Left lung (tissue), 4 donors: ENCODE measurements at regions not wholly inside any gene's neighbourhood (a gene's known extent, or its start where the extent isn't known, plus 50 kb on each side); places are given as distances from the start of the nearest gene placed in this dataset.

Experiments used
- ATAC-seq: fragments of 200-7000 bp; cut with Tn5 transposase; one replicate; pipeline ENCODE4 v1.9.1; 2020; ENCODE audit warnings: moderate library complexity
- DNase-seq, 4 donors: peaks; one replicate each; pipeline ENCODE4 v3.0.0-alpha.2; 2013 to 2020
- H3K27ac ChIP-seq, 2 donors: fragments of 200-600 bp; sonication (generic) in 1 of 2; one replicate each; pipeline versions ENCODE4 v1.5.0 to v1.8.0; 2020 to 2021
- H3K27me3 ChIP-seq, 2 donors: fragments of 200-600 bp; sonication (generic) in 1 of 2; one replicate each; pipeline versions ENCODE4 v1.5.0 to v1.8.0; 2020 to 2021
- H3K36me3 ChIP-seq, 2 donors: fragments of 200-600 bp; sonication (generic) in 1 of 2; one replicate each; pipeline versions ENCODE4 v1.5.0 to v1.8.0; 2020 to 2021
- H3K4me1 ChIP-seq, 2 donors: fragments of 200-600 bp; one replicate each; pipeline ENCODE4 v1.8.0; 2021
- H3K4me3 ChIP-seq, 2 donors: fragments of 200-600 bp; sonication (generic) in 1 of 2; one replicate each; pipeline versions ENCODE4 v1.5.0 to v1.8.0; 2020 to 2021; ENCODE audit warnings: mild to moderate bottlenecking in 1 of 2
- H3K9me3 ChIP-seq, 2 donors: fragments of 200-600 bp; sonication (generic) in 1 of 2; one replicate each; pipeline versions ENCODE4 v1.5.0 to v1.8.0; 2020 to 2021
- CTCF ChIP-seq, 2 donors: fragments of 200-600 bp; sonication (generic) in 1 of 2; IDR thresholded peaks; one replicate each; pipeline versions ENCODE4 v1.5.0 to v1.8.0; 2021; ENCODE audit warnings: antibody characterized with exemption in 2 of 2
- intact Hi-C, 2 donors: fragments of 100-400 bp; cut with DNase I; formaldehyde crosslinking; loops; one replicate each; pipeline versions ENCODE4 v1.11.2 to v1.14.2; 2022
- donor health status: DM: no; HTN: yes; CAD: no.
- donor health status: DM: no; HTN: no; CAD: no.

GRCh38 chr5:142432369-142432863 lies 107.6 kb upstream of the SPRY4 start:
- intact Hi-C loops, result no loop called here
- H3K27ac ChIP-seq, result no peak overlapping the region
- ATAC-seq, result peak; percentile 82

GRCh38 chr5:142428773-142429473 lies 104.1 kb upstream of the SPRY4 start:
- Histone ChIP-seq H3K27me3 (peaks cover 0 to 16% of the 10 kb centered on the region in 2 donors), H3K4me3 (no peak overlapping the region), H3K9me3 (no peaks in the 10 kb centered on the region), H3K4me1 (peaks cover 5 to 18% of the 10 kb centered on the region in 2 donors), H3K36me3 (no peaks in the 10 kb centered on the region), H3K27ac (no peak overlapping the region)
- no peak for DNase-seq
- TF ChIP-seq CTCF (IDR thresholded peaks at IDR 0.05), result no peak
- intact Hi-C loops, result no loop called here
- no peak for ATAC-seq

More at GRCh38 chr5:142432369-142432863, 107.6 kb upstream of the SPRY4 start:
- H3K4me3 ChIP-seq, result no peak overlapping the region
- H3K36me3 ChIP-seq, result no peaks in the 10 kb centered on the region
- no peaks in the 10 kb centered on the region for H3K9me3 ChIP-seq
- DNase-seq, result peak in 2 of 4 donors; percentile 41 to 82
- H3K4me1 ChIP-seq, result peaks cover 5 to 14% of the 10 kb centered on the region in 2 donors
- peaks cover 0 to 17% of the 10 kb centered on the region in 2 donors for H3K27me3 ChIP-seq
- TF ChIP-seq CTCF (IDR thresholded peaks at IDR 0.05), result no peak

- DNase-seq, result no peak
- ATAC-seq, result no peak
These were observed 103.4 kb upstream of the SPRY4 start for GRCh38 chr5:142428036-142428772.

GRCh38 chr5:142427529-142427928 lies 102.7 kb upstream of the SPRY4 start:
- TF ChIP-seq CTCF (IDR thresholded peaks at IDR 0.05), result no peak
- Histone ChIP-seq H3K4me1 (peaks cover 0 to 6% of the 10 kb centered on the region in 2 donors), H3K36me3 (no peaks in the 10 kb centered on the region), H3K27me3 (peaks cover 0 to 3% of the 10 kb centered on the region in 2 donors), H3K9me3 (no peaks in the 10 kb centered on the region), H3K27ac (no peak overlapping the region), H3K4me3 (no peak overlapping the region)
- ATAC-seq (no peak), DNase-seq (no peak)
- intact Hi-C loops, result no loop called here

More at GRCh38 chr5:142428036-142428772, 103.4 kb upstream of the SPRY4 start:
- H3K36me3 ChIP-seq, result no peaks in the 10 kb centered on the region
- H3K9me3 ChIP-seq, result no peaks in the 10 kb centered on the region
- H3K27ac ChIP-seq, result no peak overlapping the region
- peaks cover under 1 to 12% of the 10 kb centered on the region in 2 donors for H3K4me1 ChIP-seq
- no peak overlapping the region for H3K4me3 ChIP-seq
- no peak for TF ChIP-seq CTCF (IDR thresholded peaks at IDR 0.05)
- intact Hi-C loops, result no loop called here
- H3K27me3 ChIP-seq, result peaks cover 0 to 10% of the 10 kb centered on the region in 2 donors

- ATAC-seq (no peak), DNase-seq (no peak)
- no peak for TF ChIP-seq CTCF (IDR thresholded peaks at IDR 0.05)
- Histone ChIP-seq H3K27me3 (no peaks in the 10 kb centered on the region), H3K4me1 (peaks cover 0 to 5% of the 10 kb centered on the region in 2 donors), H3K9me3 (no peaks in the 10 kb centered on the region), H3K27ac (no peak overlapping the region), H3K36me3 (no peaks in the 10 kb centered on the region), H3K4me3 (no peak overlapping the region)
- intact Hi-C loops, result no loop called here
These were observed 102.2 kb upstream of the SPRY4 start for GRCh38 chr5:142427015-142427364.
